ENCODE measurements at regions not wholly inside any gene's neighbourhood (a gene's known extent, or its start where the extent isn't known, plus 50 kb on each side); places are given as distances from the start of the nearest gene placed in this dataset.

DNA sequence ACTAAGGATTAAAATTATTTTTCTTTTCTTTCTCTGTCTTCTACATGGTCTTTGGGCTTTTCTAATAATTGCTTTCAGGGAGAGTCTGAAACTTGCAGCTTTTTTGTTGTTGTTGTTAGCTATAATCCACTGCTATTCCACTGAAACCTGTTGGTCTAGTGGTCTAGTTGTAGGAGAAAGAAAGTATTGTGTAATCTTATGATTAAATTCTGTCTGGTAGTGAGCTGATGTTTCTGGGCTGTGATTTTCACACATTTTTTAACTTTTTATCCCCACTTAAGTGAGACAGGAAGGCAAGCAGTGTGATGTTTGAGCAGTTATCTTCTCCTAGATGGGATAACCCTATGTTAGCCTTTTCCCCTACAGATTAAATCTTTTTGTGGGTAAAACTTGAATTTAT, 825.2 kb downstream of the PCDH7 start:
- Histone ChIP-seq H3K27me3 (ENCODE audit: control insufficient read depth, insufficient read depth, low read length) (no peaks in the 10 kb centered on the region), H3K4me3 (ENCODE audit: low read length) (no peak overlapping the region), H3K36me3 (ENCODE audit: control insufficient read depth, insufficient read depth, low read length) (no peaks in the 10 kb centered on the region), H3K4me1 (ENCODE audit: control insufficient read depth, insufficient read depth, low read length) (no peaks in the 10 kb centered on the region), H3K9me3 (ENCODE audit: control insufficient read depth, insufficient read depth, low read length) (no peaks in the 10 kb centered on the region), H3K27ac (ENCODE audit: low read length) (no peak overlapping the region)
- intact Hi-C loops (cut with micrococcal nuclease), result no loop called here
- TF ChIP-seq, protein P1, sequence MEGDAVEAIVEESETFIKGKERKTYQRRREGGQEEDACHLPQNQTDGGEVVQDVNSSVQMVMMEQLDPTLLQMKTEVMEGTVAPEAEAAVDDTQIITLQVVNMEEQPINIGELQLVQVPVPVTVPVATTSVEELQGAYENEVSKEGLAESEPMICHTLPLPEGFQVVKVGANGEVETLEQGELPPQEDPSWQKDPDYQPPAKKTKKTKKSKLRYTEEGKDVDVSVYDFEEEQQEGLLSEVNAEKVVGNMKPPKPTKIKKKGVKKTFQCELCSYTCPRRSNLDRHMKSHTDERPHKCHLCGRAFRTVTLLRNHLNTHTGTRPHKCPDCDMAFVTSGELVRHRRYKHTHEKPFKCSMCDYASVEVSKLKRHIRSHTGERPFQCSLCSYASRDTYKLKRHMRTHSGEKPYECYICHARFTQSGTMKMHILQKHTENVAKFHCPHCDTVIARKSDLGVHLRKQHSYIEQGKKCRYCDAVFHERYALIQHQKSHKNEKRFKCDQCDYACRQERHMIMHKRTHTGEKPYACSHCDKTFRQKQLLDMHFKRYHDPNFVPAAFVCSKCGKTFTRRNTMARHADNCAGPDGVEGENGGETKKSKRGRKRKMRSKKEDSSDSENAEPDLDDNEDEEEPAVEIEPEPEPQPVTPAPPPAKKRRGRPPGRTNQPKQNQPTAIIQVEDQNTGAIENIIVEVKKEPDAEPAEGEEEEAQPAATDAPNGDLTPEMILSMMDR (IDR thresholded peaks at IDR 0.05), result no peak
- Mint-ChIP-seq H3K9me3 (peaks cover 9 to 19% of the 10 kb centered on the region in 2 donors), H3K4me3 (no peak overlapping the region), H3K36me3 (no peaks in the 10 kb centered on the region), H3K27me3 (ENCODE audit: low read depth in 2 of 2) (no peaks in the 10 kb centered on the region), H3K4me1 (no peaks in the 10 kb centered on the region), H3K27ac (no peak overlapping the region)
- ATAC-seq (no peak), DNase-seq (no peak)

DNA sequence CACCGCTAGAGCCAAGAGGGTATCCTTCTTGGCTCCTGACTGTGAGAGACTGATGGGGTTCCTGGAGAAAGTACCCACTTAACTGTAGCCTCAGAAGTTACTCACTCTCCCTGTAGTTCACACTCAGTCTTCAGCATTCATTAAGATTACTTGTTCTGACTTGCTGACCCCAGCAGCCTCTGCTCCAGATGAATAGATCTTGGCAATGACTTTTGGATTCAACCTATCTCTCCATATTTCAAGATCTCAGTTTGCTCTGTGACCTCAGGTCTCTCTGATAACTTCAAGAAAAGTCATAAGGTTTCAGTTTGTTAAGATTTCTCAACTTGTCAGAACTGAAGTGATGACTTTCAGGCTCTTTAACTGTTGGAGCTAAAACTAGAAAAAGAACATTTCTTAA, 825.6 kb downstream of the PCDH7 start:
- no CpG with 5 or more reads among the region's 1 CpG for WGBS (ENCODE audit: insufficient coverage)
- Mint-ChIP-seq H3K9me3 (peaks cover 11 to 19% of the 10 kb centered on the region in 2 donors), H3K36me3 (no peaks in the 10 kb centered on the region), H3K27me3 (ENCODE audit: low read depth in 2 of 2) (no peaks in the 10 kb centered on the region), H3K27ac (no peak overlapping the region), H3K4me1 (no peaks in the 10 kb centered on the region), H3K4me3 (no peak overlapping the region)
- Histone ChIP-seq H3K4me3 (ENCODE audit: low read length) (no peak overlapping the region), H3K27me3 (ENCODE audit: control insufficient read depth, insufficient read depth, low read length) (no peaks in the 10 kb centered on the region), H3K9me3 (ENCODE audit: control insufficient read depth, insufficient read depth, low read length) (no peaks in the 10 kb centered on the region), H3K36me3 (ENCODE audit: control insufficient read depth, insufficient read depth, low read length) (no peaks in the 10 kb centered on the region), H3K27ac (ENCODE audit: low read length) (no peak overlapping the region), H3K4me1 (ENCODE audit: control insufficient read depth, insufficient read depth, low read length) (no peaks in the 10 kb centered on the region)
- intact Hi-C loops (cut with micrococcal nuclease), result no loop called here
- TF ChIP-seq, protein P1 (IDR thresholded peaks at IDR 0.05), result no peak
- ATAC-seq (no peak), DNase-seq (no peak)

DNA sequence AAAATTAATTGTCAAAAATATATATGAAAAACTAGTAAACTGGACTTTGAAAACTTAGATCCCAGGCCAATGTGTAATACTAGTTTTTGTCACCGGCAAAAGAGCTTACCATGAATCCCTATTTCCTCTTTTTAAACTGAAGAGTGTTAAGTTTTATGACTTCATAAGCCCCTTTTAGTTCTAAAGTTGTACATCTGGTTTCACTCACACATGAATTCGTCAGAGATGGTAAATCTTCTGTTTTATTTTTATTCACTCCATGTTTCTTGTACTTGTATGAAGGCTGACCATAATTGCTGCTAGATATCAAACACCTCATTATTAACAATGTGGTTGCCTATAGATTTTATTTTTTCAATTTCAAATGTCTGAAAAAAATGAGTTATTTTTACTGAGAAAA, 827.9 kb downstream of the PCDH7 start:
- H3K27ac Mint-ChIP-seq, result no peak overlapping the region
- no peaks in the 10 kb centered on the region for H3K4me1 Mint-ChIP-seq
- Histone ChIP-seq H3K27me3 (ENCODE audit: control insufficient read depth, insufficient read depth, low read length) (no peaks in the 10 kb centered on the region), H3K27ac (ENCODE audit: low read length) (no peak overlapping the region), H3K36me3 (ENCODE audit: control insufficient read depth, insufficient read depth, low read length) (no peaks in the 10 kb centered on the region), H3K4me3 (ENCODE audit: low read length) (no peak overlapping the region), H3K4me1 (ENCODE audit: control insufficient read depth, insufficient read depth, low read length) (no peaks in the 10 kb centered on the region), H3K9me3 (ENCODE audit: control insufficient read depth, insufficient read depth, low read length) (no peaks in the 10 kb centered on the region)
- ATAC-seq (no peak), DNase-seq (no peak)
- peaks cover 11 to 22% of the 10 kb centered on the region in 2 donors for H3K9me3 Mint-ChIP-seq
- no peaks in the 10 kb centered on the region for H3K27me3 Mint-ChIP-seq (ENCODE audit: low read depth in 2 of 2)
- intact Hi-C loops (cut with micrococcal nuclease), result no loop called here
- H3K4me3 Mint-ChIP-seq, result no peak overlapping the region
- no CpG with 5 or more reads among the region's 2 CpGs for WGBS (ENCODE audit: insufficient coverage)
- TF ChIP-seq, protein P1 (IDR thresholded peaks at IDR 0.05), result no peak
- H3K36me3 Mint-ChIP-seq, result no peaks in the 10 kb centered on the region

DNA sequence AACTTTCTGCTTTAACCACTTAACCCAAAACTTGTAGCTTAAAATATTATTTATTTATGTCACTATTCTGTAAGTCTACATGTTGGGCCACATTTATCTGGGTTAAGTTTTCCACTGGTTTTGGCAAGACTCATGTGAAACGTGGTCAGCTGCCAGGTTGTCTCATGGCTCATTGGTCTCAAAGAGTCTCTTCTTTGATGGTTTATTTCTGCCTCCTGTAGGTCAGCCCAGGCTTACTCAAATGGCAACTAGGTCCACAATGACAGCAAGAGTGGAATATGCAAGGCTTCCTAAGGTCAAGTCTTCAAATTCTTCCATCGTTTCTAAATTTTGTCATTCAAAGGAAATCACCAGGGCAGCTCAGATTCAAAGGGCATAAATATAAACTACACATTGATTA, 828.7 kb downstream of the PCDH7 start:
- no peak for ATAC-seq
- Histone ChIP-seq H3K36me3 (ENCODE audit: control insufficient read depth, insufficient read depth, low read length) (no peaks in the 10 kb centered on the region), H3K27me3 (ENCODE audit: control insufficient read depth, insufficient read depth, low read length) (no peaks in the 10 kb centered on the region), H3K4me3 (ENCODE audit: low read length) (no peak overlapping the region), H3K4me1 (ENCODE audit: control insufficient read depth, insufficient read depth, low read length) (no peaks in the 10 kb centered on the region), H3K9me3 (ENCODE audit: control insufficient read depth, insufficient read depth, low read length) (no peaks in the 10 kb centered on the region), H3K27ac (ENCODE audit: low read length) (no peak overlapping the region)
- intact Hi-C loops (cut with micrococcal nuclease), result no loop called here
- no peak for DNase-seq
- TF ChIP-seq, protein P1 (IDR thresholded peaks at IDR 0.05), result no peak
- H3K4me3 Mint-ChIP-seq, result no peak overlapping the region
- H3K36me3 Mint-ChIP-seq, result no peaks in the 10 kb centered on the region
- no peaks in the 10 kb centered on the region for H3K4me1 Mint-ChIP-seq
- no peak overlapping the region for H3K27ac Mint-ChIP-seq
- peaks cover 7 to 17% of the 10 kb centered on the region in 2 donors for H3K9me3 Mint-ChIP-seq
- H3K27me3 Mint-ChIP-seq (ENCODE audit: low read depth in 2 of 2), result no peaks in the 10 kb centered on the region
- WGBS (ENCODE audit: insufficient coverage), result 63% methylated on average over 2 of the region's 2 CpGs

Data from natural killer cell (primary cell).